ENCODE measurements at regions not wholly inside any gene's neighbourhood (a gene's known extent, or its start where the extent isn't known, plus 50 kb on each side); places are given as distances from the start of the nearest gene placed in this dataset.
"Not testable (repeated sequence)": the region's sequence is repeated elsewhere in the genome, so short reads cannot be mapped to it uniquely, and the experiment has no call there.

DNA sequence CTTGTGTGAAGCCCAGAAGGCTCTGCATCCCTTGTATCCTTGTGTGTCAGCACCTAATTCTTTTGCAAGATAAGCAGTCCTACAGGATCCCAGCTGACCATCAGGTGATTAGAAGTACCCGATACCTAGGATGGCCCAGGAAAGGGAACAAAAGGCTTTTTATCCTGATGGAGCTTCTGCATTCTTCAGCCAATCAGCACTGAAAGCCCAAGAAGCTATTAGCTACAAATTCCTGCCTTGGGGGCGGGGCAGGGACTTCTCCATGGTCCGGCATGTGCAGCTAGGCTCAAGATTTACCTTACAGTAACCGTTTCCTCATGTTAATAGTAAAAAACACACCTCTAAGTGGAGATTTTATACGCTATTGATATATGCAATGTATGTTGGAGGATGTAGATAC is 264.6 kb upstream of the THUMPD2 start:
- DNase-seq: no peak

DNA sequence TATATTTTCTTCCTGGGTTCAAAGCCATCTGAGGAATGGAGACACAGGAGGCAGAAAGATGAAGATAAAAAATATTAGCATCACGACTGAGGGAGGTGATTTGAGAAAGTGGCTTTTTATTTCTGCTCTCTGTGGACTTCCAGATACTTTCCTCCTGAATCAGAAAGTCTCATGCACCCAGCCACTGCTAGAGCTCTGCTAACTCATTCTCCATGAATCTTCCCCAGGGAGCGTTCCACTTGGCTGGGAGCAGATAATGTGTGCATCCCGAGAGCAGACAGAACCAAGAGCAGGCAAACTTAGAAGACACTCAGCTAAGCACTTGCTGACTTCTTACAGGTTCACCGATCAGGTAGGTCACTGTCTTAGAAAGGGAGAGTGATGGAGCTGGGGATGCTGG is 264.1 kb upstream of the THUMPD2 start:
- no peak for DNase-seq

DNA sequence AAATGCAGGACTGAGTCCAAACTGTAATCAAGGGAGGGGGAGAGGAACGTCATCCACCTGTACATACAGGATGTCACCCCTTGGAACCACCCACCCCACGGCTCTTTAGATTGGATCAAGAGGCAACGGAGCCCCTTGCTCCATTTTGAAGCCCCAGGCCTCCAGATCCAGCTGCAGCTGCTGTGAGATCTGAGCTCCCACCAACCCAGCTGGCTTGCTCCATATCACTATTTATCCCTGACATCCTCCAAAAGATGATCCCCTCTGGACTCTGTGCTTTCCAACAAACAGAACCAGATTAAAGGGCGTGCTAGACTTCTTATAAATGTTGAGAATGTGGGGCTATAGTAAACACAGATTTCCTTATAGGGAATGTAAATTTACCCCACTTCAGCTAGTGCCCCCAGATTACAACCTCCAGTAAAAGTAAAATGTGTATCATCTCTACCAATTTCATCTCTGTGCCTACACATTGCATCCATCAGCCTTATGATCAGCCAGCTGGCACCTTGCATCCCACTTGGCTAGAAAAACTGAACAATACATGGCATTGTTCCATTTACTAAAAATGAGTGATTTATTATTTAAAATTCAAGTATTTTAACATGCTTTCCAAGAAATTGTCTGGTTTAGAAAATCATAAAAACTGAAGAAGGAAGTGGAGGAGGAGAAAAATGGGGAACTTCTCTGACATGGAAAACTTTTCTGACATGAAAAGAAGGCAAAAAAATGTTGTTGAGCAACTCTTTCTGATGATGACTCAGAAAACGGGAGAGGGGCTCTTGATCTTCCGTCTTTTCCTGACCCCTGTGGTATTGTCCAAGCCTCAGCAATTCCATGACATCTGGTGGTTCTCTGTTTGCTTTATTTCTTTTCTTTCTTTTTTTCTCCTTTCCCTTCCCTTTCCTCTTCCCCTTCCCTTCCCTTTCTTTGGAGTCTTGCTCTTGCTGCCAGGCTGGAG is 262.6 kb upstream of the THUMPD2 start:
- DNase-seq: no peak

GRCh38 chr2:40039549-40039948 is 260.5 kb upstream of the THUMPD2 start:
- DNase-seq: no peak

DNA sequence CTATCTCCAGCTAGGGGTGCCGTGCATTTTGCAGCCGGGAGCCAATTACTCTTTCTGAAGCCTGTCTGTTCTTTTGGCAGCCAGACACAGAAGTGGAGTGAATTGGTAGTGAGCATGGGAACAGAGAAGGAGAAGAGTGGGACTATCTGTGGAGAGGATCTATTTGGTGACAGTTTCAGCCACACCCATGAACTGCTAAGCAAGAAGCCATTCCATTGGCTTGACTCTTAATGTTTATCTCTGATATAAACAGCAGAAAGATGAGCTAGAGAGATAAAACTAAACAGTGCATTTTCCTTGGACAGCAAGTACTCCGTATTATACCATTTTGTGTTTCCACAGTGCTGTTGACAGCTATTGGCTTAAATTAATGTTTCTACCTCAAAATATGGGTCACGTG is 259.6 kb upstream of the THUMPD2 start:
- no peak for DNase-seq

GRCh38 chr2:40037303-40037702 is 258.2 kb upstream of the THUMPD2 start:
- DNase-seq: no peak

GRCh38 chr2:40036241-40036640 is 257.2 kb upstream of the THUMPD2 start:
- no peak for DNase-seq

DNA sequence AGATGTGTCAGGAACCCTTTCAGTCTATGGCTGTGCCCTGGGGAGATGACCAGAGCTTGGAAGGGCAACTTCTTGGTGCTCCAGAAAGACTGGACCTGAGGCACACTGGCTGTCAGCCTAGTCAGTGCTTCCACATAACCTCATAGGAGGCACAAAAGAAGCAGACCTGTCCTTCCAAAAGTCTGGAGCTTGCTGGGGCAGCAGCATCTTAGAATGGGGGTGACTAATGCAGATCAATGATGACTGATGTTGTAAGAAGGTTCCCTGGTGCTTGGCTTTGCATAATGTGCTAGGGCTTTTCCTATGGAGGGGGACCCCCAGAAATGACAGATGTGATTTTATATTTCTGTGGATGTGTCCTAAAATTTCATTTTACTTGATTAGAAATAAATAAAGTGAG is 255.7 kb upstream of the THUMPD2 start:
- DNase-seq: no peak

GRCh38 chr2:40034198-40034597 is 255.1 kb upstream of the THUMPD2 start:
- no peak for DNase-seq

- DNase-seq: no peak
Observed at GRCh38 chr2:40033781-40034180, 254.7 kb upstream of the THUMPD2 start.

GRCh38 chr2:40032650-40033319 is 253.7 kb upstream of the THUMPD2 start:
- DNase-seq: no peak

DNA sequence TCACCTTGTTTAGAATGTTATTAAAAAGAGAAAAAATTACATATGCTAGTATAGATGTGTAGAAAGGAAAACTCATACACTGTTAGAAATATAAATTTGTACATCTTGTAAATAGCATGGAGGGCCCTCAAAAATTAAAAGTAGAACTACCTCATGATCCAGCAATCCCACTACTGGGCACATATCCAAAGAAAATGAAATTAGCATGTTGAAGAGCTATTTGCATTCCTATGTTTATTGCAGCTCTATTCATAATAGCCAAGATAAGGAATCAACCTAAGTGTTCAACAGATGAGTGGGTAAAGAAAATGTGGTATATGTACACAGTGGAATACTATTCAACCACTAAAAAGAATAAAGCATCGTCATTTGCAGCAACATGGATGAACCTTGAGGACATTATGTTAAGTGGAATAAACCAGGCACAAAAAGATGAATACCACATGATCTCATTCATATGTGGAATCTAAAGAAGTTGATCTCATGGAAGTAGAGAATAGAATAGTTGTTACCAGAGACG is 251.5 kb upstream of the THUMPD2 start:
- DNase-seq: no peak

- no peak for DNase-seq
Observed at GRCh38 chr2:40028792-40029488, 249.9 kb upstream of the THUMPD2 start.

- no peak for DNase-seq
Observed at GRCh38 chr2:40027968-40028367, 248.9 kb upstream of the THUMPD2 start.

- DNase-seq: not testable (repeated sequence)
Observed at GRCh38 chr2:40025276-40025675, 246.2 kb upstream of the THUMPD2 start.

- no peak for DNase-seq
Observed at GRCh38 chr2:40020997-40021396, 241.9 kb upstream of the THUMPD2 start.

DNA sequence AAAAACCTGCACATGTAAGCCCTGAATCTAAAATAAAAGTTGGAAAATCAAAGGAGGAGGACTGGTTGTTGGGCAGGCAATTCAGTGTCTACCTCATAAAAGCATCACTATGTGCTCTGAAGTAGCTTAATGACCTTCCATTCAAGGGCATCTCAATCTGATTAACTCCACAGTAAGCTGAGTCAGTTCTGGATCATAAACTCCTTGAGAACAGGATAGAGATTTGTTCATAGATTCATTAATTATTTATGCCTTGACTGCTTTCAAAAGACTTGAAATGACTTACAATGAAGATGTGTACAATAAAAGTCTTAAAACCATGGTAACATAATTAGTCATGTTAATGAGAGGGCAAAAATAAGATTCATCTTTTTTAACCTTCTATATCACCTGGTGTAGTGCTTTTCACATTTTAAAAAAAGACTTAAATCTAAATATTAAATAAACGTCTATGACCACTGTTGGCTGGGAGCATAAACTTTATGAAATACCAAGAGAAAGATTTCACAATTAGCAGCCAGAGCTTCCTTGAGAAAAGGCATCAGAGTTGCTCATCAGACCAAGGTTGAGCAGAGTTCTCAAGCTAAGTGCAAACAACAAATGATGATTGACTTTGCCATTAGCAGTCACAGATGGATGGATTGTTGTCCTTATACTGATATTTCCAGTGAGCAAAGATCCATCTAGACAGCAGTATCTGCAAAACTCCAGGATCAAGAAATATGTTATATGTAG is 237.3 kb upstream of the THUMPD2 start:
- DNase-seq: no peak

GRCh38 chr2:40013962-40014361 is 234.9 kb upstream of the THUMPD2 start:
- not testable (repeated sequence) for DNase-seq

- no peak for DNase-seq
Observed at GRCh38 chr2:40004336-40004735, 225.3 kb upstream of the THUMPD2 start.

DNA sequence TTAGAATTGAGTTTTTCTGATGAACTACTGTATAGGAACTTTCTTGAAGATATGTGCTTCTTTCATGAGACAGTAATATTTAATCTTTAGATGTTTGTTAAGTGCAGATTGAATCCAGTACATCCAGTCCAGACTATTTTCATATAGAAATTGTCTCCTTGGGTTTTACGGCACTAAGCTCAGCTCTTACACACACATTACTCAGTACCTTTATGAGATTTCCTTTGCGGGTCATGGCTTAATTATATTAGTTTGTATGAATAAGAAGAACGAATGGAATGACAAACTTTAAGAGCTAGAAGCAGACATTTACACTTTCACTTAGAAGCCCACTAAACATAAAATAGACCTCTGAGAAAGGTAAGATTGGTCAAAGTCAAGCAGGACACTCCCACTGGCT is 223.3 kb upstream of the THUMPD2 start:
- DNase-seq: no peak

- no peak for DNase-seq
Observed at GRCh38 chr2:39999864-40000263, 220.8 kb upstream of the THUMPD2 start.

DNA sequence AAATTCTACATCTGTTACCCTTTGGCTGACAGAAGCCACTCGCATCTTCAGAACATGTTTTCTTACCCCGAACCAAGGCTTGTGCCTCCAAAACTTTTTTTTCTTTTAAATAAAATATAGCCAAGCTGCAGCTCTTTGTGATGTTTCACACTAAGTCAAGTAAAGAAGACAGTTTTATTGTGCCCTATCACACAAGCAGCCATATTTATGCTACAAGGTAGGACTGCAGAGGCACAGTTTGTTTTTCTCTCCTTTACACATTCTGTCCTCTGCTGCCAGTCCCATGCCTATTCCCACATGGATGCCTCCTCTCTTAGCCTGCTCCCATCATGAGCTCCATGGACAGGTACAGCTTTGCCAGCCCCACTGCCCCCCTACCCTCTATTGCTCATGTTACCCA is 219.6 kb upstream of the THUMPD2 start:
- no peak for DNase-seq

- no peak for DNase-seq
Observed at GRCh38 chr2:39996653-39997080, 217.6 kb upstream of the THUMPD2 start.

Measured in stimulated activated naive CD4-positive, alpha-beta T cell (primary cell).